ENCODE measurements at regions not wholly inside any gene's neighbourhood (a gene's known extent, or its start where the extent isn't known, plus 50 kb on each side); places are given as distances from the start of the nearest gene placed in this dataset.
"Not testable (repeated sequence)": the region's sequence is repeated elsewhere in the genome, so short reads cannot be mapped to it uniquely, and the experiment has no call there.

- DNase-seq = no peak
Measured at GRCh38 chr14:29982171-29982570, 54.5 kb upstream of the PRKD1 start.

DNA sequence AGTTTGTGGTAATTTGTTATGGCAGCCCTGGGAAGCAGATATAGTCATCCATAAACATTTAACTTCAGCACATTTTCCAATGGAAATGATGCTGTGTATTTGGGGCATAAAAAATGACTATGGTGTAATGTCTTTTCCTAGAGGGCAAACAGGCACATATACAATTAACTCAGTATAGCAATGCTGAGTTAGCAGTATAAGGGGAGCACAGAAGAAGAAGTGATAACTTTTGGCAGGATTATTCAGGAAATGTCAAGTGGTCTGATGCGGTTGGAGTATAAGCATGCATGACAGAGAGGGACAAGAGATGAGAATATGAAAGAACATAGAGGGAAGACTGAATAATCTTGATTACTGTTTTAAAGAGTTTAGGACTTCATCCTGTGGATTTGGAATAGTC, 55.3 kb upstream of the PRKD1 start:
- no peak for DNase-seq

GRCh38 chr14:29990344-29990857, 62.8 kb upstream of the PRKD1 start:
- not testable (repeated sequence) for DNase-seq

DNA sequence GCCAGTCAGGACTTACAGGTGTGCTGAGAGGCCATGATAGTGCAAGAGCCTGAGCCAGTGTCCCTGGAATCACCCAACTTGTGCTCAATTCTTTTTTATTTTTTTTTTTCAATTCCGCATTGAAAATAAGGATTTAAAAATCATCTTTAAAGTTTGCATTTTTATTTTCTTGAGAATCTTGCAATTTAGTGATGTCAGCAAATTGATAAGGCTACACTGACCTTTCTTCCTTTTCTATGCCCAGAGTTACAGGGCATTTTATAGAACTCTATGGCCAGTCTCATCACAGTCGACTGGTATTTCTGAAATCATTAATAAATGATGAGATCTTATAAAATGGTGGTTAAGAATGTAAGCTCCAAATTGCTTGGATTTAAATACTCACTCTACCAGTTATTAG, 63.3 kb upstream of the PRKD1 start:
- no peak for DNase-seq

GRCh38 chr14:29993143-29993542, 65.5 kb upstream of the PRKD1 start:
- no peak for DNase-seq

DNA sequence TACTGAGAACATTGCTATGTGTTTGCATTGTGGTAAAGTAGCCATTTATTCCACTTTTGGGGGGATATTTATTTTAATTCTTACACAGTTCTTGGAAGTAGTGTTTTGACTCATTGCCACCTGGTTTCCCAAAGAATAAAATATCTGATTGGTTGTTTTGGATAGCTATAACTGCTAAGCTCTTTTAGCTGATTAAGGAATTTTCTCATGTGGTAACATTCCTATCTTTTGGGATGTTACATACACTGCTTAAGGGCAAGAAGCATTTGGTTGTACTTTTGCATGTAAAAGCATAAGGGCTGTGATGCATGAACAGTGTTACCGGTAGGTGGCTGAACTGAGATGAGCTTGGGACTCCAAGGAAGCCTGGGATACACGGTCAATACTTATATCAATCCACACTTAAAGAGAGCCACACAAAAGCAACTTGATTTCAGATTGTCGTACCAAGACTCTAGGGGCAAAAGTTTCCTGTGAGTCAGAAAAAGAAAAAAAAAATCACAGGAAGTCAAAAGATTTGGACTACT, 71.4 kb upstream of the PRKD1 start:
- DNase-seq = no peak

GRCh38 chr14:30002859-30003258, 75.2 kb upstream of the PRKD1 start:
- no peak for DNase-seq

GRCh38 chr14:30005114-30005808, 77.6 kb upstream of the PRKD1 start:
- no peak for DNase-seq

- no peak for DNase-seq
Measured at GRCh38 chr14:30006695-30007094, 79.0 kb upstream of the PRKD1 start.

DNA sequence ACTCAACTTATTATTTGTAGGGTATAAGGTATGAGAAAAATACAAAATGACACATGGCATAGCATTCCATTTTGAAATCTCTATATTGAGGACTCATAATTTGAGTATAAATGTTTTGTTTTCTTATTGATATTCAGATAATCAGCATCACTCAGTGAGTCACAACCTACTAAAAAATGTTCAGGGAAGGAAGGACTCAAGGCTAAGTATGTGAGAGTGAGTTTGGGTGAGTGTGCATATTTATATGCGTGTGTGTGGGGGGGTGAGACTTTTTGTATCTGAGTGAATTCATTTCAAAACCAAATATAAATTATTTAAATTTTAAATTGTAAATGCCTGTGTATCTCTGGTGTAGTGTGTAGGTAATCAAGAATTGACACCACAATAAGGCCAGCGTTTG, 87.8 kb upstream of the PRKD1 start:
- no peak for DNase-seq

DNA sequence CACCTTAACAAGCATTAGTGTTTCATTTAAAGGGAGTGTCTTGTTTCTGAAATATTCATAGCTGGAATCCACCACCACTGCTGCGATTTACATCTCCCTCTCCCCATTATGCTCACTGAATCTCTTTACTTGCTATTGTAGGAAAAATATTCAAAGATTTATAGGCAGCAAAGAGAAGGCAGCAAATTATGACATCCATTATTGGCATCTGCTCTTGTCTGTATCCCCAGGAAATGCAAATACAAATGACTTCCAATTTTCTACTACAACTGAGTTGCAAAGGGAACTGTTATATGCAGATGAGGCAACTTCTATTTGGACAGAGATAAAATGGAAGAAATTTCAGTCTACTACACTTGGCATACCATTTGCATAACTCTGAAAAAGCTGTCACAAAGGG, 88.4 kb upstream of the PRKD1 start:
- no peak for DNase-seq

- DNase-seq = no peak
Measured at GRCh38 chr14:30017370-30017993, 89.8 kb upstream of the PRKD1 start.

GRCh38 chr14:30020271-30020670, 92.6 kb upstream of the PRKD1 start:
- no peak for DNase-seq

DNA sequence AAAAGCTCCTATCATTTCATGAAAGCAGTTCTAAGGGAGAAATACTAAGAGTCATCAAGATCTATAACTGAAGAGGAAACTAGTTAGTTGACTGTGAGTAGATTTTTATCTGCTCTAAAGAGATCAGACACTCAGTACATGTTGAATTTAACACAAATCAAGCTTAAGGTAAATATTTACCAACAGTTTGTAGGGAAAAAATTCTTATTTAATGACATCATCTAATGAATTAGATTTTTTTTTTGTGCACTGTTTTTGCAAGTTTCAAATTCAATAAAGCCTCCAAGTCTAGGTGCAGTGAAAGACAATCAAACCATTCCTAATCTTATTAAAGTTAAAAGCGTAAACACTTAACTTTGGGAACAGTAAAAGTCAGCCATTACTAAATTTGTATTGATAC, 93.0 kb upstream of the PRKD1 start:
- no peak for DNase-seq

GRCh38 chr14:30023350-30023749, 95.7 kb upstream of the PRKD1 start:
- not testable (repeated sequence) for DNase-seq

DNA sequence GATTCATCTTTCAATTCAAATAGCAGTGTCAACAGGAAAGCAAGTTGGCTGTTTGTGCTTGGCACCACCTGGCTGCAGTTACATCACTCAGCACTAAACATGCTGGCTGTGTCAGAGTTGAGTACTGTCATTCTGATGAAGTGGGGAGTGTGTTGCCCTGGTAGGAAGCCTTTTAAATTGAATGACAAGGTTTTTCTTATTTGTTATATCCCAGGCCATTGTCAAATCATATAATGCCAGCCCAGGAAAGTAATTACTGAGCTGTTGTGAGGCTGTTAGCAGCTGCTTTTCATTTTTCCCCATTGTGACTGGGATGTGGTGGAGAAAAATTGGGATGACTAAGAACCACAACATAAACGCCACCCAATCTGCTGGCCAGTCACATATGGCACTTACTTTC, 106.5 kb upstream of the PRKD1 start:
- DNase-seq = no peak

GRCh38 chr14:30035361-30035760, 107.7 kb upstream of the PRKD1 start:
- DNase-seq = no peak

- DNase-seq = no peak
Measured at GRCh38 chr14:30045720-30046119, 118.1 kb upstream of the PRKD1 start.

GRCh38 chr14:30053103-30053502, 125.5 kb upstream of the PRKD1 start:
- no peak for DNase-seq

DNA sequence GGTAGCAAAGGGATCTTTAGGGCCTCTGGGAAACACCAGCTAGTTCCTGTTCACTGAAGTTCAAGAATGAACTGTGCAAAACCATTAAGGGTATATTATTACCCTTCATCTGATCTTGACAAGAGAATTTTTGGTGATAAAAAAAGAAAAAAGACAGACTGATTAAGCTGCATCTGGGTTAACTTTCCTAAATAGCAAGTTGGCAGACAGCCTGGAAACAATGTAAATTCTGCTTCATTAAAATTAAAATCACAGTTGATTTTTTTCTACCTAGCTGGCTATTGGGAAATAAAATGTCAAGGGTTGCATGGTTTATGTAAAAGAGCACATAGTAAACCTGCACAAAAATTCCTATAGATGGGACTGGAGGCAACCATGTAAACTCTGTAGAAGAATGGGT, 126.6 kb upstream of the PRKD1 start:
- no peak for DNase-seq

DNA sequence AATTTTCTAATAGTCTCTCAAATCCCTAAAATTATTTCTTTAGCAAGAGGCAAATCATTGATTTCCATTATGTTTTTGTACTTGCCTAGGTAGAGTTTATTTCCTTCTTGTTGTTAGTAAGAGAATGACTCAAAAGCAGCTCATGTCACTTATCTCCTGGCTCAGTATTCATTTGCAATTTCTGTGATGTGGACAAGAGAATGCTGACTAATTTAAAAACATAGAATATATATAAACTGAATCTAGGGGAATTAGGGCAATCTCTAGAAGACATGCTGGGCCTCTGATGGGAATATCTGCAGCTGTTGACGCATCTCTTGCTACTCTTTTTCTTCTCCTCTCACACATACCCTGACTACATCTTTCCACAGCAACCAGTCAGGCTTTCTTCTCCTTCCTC, 130.8 kb upstream of the PRKD1 start:
- DNase-seq = no peak

- no peak for DNase-seq
Measured at GRCh38 chr14:30063746-30064145, 136.1 kb upstream of the PRKD1 start.

DNA sequence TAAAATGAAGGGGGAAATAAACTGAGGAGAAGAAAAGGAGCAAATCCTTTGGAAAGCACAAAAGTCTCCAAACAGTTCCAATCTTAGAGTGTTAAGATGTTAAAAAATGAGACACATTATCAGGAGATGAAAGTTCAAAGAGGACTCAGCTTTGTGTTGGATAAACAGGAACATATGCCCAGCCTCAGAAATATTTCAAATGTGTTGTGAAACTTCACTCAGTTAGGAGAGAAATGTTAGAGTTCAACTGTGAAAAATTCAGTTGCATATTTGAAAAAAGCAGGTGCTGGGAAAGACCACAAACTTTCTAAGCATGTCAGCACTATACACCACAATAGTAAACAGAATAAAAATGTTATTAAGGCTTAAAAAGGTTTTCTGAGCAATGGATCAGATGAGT, 136.8 kb upstream of the PRKD1 start:
- no peak for DNase-seq

- no peak for DNase-seq
Measured at GRCh38 chr14:30069536-30069935, 141.9 kb upstream of the PRKD1 start.

DNA sequence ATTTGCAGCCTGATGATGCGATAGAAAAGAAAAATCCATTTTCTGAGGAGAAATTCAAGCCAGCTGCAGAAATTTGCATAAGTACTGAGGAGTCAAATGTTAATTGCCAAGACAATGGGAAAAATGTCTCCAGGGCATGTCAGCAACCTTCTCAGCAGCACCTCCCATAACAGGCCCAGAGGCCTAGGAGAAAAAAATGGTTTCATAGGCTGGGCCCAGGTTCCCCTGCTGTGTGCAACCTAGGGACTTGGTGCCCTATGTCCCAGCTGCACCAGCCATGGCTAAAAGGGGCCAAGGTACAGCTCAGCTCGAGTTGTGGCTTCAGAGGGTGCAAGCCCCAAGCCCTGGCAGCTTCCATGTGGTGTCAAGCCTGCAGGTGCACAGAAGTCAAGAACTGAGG, 144.8 kb upstream of the PRKD1 start:
- DNase-seq = not testable (repeated sequence)

All from stimulated activated CD4-positive, alpha-beta T cell treated with anti-CD3 and anti-CD28 coated beads, Interleukin-4, amount 100 ng/mL, for 24 hours (primary cell).